GM10266 (cell line): ENCODE measurements at regions not wholly inside any gene's neighbourhood (a gene's known extent, or its start where the extent isn't known, plus 50 kb on each side); places are given as distances from the start of the nearest gene placed in this dataset.

Experiments
- DNase-seq: peaks from one replicate; pipeline ENCODE4 v3.0.0; 2012; ENCODE audit errors: extremely low spot score
- CTCF ChIP-seq: IDR thresholded peaks from 2 replicates; pipeline ENCODE4 v1.5.1; 2012; ENCODE audit warnings: mild to moderate bottlenecking, low read depth; ENCODE audit not compliant: control insufficient read depth, insufficient read depth; ENCODE audit errors: missing control alignments

- no peak for TF ChIP-seq CTCF
- DNase-seq: no peak
These were observed 275.6 kb upstream of the PAPPA start for GRCh38 chr9:115877852-115878438.

GRCh38 chr9:115879451-115879850, 274.1 kb upstream of the PAPPA start:
- no peak for DNase-seq
- TF ChIP-seq CTCF: no peak

GRCh38 chr9:115880221-115880885, 273.2 kb upstream of the PAPPA start:
- DNase-seq: no peak
- TF ChIP-seq CTCF: no peak

GRCh38 chr9:115882911-115883310, 270.7 kb upstream of the PAPPA start:
- TF ChIP-seq CTCF: no peak
- no peak for DNase-seq

- TF ChIP-seq CTCF: peak; percentile 40
These were observed 269.9 kb upstream of the PAPPA start for GRCh38 chr9:115883467-115884329.

GRCh38 chr9:115884846-115885245, 268.7 kb upstream of the PAPPA start:
- no peak for TF ChIP-seq CTCF
- DNase-seq: no peak

More at GRCh38 chr9:115883467-115884329, 269.9 kb upstream of the PAPPA start:
- no peak for DNase-seq
